ENCODE measurements at regions not wholly inside any gene's neighbourhood (a gene's known extent, or its start where the extent isn't known, plus 50 kb on each side); places are given as distances from the start of the nearest gene placed in this dataset.

GRCh38 chr9:115650768-115651167 lies 502.8 kb upstream of the PAPPA start:
- Histone ChIP-seq H3K4me3 (ENCODE audit: low read length) (no peak overlapping the region), H3K27ac (ENCODE audit: low read length) (no peak overlapping the region), H3K9me3 (ENCODE audit: control insufficient read depth, insufficient read depth, low read length) (no peaks in the 10 kb centered on the region), H3K27me3 (ENCODE audit: control insufficient read depth, insufficient read depth, low read length) (no peaks in the 10 kb centered on the region), H3K4me1 (ENCODE audit: control insufficient read depth, insufficient read depth, low read length) (no peaks in the 10 kb centered on the region), H3K36me3 (ENCODE audit: control insufficient read depth, insufficient read depth, low read length) (no peaks in the 10 kb centered on the region)
- Mint-ChIP-seq H3K4me3 (no peak overlapping the region), H3K9me3 (peaks cover 0 to 4% of the 10 kb centered on the region in 2 donors), H3K36me3 (no peaks in the 10 kb centered on the region), H3K27me3 (ENCODE audit: low read depth in 2 of 2) (no peaks in the 10 kb centered on the region), H3K4me1 (no peaks in the 10 kb centered on the region), H3K27ac (no peak overlapping the region)
- no peak for ATAC-seq
- no peak for DNase-seq
- intact Hi-C loops (cut with micrococcal nuclease): no loop called here
- TF ChIP-seq CTCF (IDR thresholded peaks at IDR 0.05): no peak

- no peaks in the 10 kb centered on the region for H3K27me3 ChIP-seq (ENCODE audit: control insufficient read depth, insufficient read depth, low read length)
- no peaks in the 10 kb centered on the region for H3K4me1 ChIP-seq (ENCODE audit: control insufficient read depth, insufficient read depth, low read length)
- no peaks in the 10 kb centered on the region for H3K27me3 Mint-ChIP-seq (ENCODE audit: low read depth in 2 of 2)
- no peak overlapping the region for H3K27ac ChIP-seq (ENCODE audit: low read length)
- H3K4me1 Mint-ChIP-seq: no peaks in the 10 kb centered on the region
- no peaks in the 10 kb centered on the region for H3K36me3 ChIP-seq (ENCODE audit: control insufficient read depth, insufficient read depth, low read length)
- no peaks in the 10 kb centered on the region for H3K9me3 ChIP-seq (ENCODE audit: control insufficient read depth, insufficient read depth, low read length)
- H3K27ac Mint-ChIP-seq: no peak overlapping the region
- no peaks in the 10 kb centered on the region for H3K36me3 Mint-ChIP-seq
- TF ChIP-seq CTCF (IDR thresholded peaks at IDR 0.05): no peak
- H3K4me3 ChIP-seq (ENCODE audit: low read length): no peak overlapping the region
- DNase-seq: no peak
- intact Hi-C loops (cut with micrococcal nuclease): no loop called here
- no peak overlapping the region for H3K4me3 Mint-ChIP-seq
- H3K9me3 Mint-ChIP-seq: peaks cover 0 to 5% of the 10 kb centered on the region in 2 donors
- no peak for ATAC-seq
These were observed 502.1 kb upstream of the PAPPA start for GRCh38 chr9:115651461-115651860.

- H3K27me3 Mint-ChIP-seq (ENCODE audit: low read depth in 2 of 2): no peaks in the 10 kb centered on the region
- H3K4me3 ChIP-seq (ENCODE audit: low read length): no peak overlapping the region
- no peak overlapping the region for H3K27ac ChIP-seq (ENCODE audit: low read length)
- H3K36me3 Mint-ChIP-seq: no peaks in the 10 kb centered on the region
- H3K27me3 ChIP-seq (ENCODE audit: control insufficient read depth, insufficient read depth, low read length): no peaks in the 10 kb centered on the region
- no peak overlapping the region for H3K27ac Mint-ChIP-seq
- intact Hi-C loops (cut with micrococcal nuclease): no loop called here
- no peaks in the 10 kb centered on the region for H3K9me3 ChIP-seq (ENCODE audit: control insufficient read depth, insufficient read depth, low read length)
- no peaks in the 10 kb centered on the region for H3K4me1 ChIP-seq (ENCODE audit: control insufficient read depth, insufficient read depth, low read length)
- no peaks in the 10 kb centered on the region for H3K36me3 ChIP-seq (ENCODE audit: control insufficient read depth, insufficient read depth, low read length)
- DNase-seq (no peak), ATAC-seq (no peak)
- peaks cover 0 to 7% of the 10 kb centered on the region in 2 donors for H3K9me3 Mint-ChIP-seq
- no peaks in the 10 kb centered on the region for H3K4me1 Mint-ChIP-seq
- WGBS (ENCODE audit: insufficient coverage): 63% methylated on average over 3 of the region's 3 CpGs
- TF ChIP-seq CTCF (IDR thresholded peaks at IDR 0.05): no peak
- H3K4me3 Mint-ChIP-seq: no peak overlapping the region
These were observed 500.4 kb upstream of the PAPPA start for GRCh38 chr9:115653171-115653606.

- H3K9me3 ChIP-seq (ENCODE audit: control insufficient read depth, insufficient read depth, low read length): no peaks in the 10 kb centered on the region
- intact Hi-C loops (cut with micrococcal nuclease): no loop called here
- H3K27me3 Mint-ChIP-seq (ENCODE audit: low read depth in 2 of 2): no peaks in the 10 kb centered on the region
- DNase-seq (no peak), ATAC-seq (no peak)
- no peak for TF ChIP-seq CTCF (IDR thresholded peaks at IDR 0.05)
- H3K36me3 Mint-ChIP-seq: no peaks in the 10 kb centered on the region
- H3K4me1 Mint-ChIP-seq: no peaks in the 10 kb centered on the region
- H3K27ac Mint-ChIP-seq: no peak overlapping the region
- no CpG with 5 or more reads among the region's 2 CpGs for WGBS (ENCODE audit: insufficient coverage)
- no peaks in the 10 kb centered on the region for H3K27me3 ChIP-seq (ENCODE audit: control insufficient read depth, insufficient read depth, low read length)
- H3K4me3 ChIP-seq (ENCODE audit: low read length): no peak overlapping the region
- no peak overlapping the region for H3K27ac ChIP-seq (ENCODE audit: low read length)
- no peaks in the 10 kb centered on the region for H3K36me3 ChIP-seq (ENCODE audit: control insufficient read depth, insufficient read depth, low read length)
- H3K4me3 Mint-ChIP-seq: no peak overlapping the region
- H3K4me1 ChIP-seq (ENCODE audit: control insufficient read depth, insufficient read depth, low read length): no peaks in the 10 kb centered on the region
- H3K9me3 Mint-ChIP-seq: peaks cover 0 to 8% of the 10 kb centered on the region in 2 donors
These were observed 495.9 kb upstream of the PAPPA start for GRCh38 chr9:115657695-115658094.

All from natural killer cell (primary cell).